Neuronal stem cell (in vitro differentiated cells): ENCODE measurements at regions not wholly inside any gene's neighbourhood (a gene's known extent, or its start where the extent isn't known, plus 50 kb on each side); places are given as distances from the start of the nearest gene placed in this dataset.
A peak's percentile ranks its signal among the peaks of the same experiment; 100 is the strongest.

Experiments
- DNase-seq: peaks from one replicate; pipeline ENCODE4 v3.0.0-alpha.2; 2013; ENCODE audit warnings: low spot score
- H2AFZ ChIP-seq: one replicate; pipeline ENCODE4 v1.6.1; 2013; ENCODE audit warnings: mild to moderate bottlenecking, low read length, inconsistent platforms
- H2AK5ac ChIP-seq: 2 replicates; pipeline ENCODE4 v1.6.1; 2013; ENCODE audit warnings: low read depth, mild to moderate bottlenecking, inconsistent platforms, low read length, moderate library complexity, mixed read lengths
- H2BK120ac ChIP-seq: 2 replicates; pipeline ENCODE4 v1.6.1; 2013; ENCODE audit warnings: low read depth, mild to moderate bottlenecking, inconsistent platforms, low read length, moderate library complexity, mixed read lengths
- H2BK12ac ChIP-seq: one replicate; pipeline ENCODE4 v1.6.1; 2013; ENCODE audit warnings: low read length, inconsistent platforms
- H2BK15ac ChIP-seq: 2 replicates; pipeline ENCODE4 v1.6.1; 2013; ENCODE audit warnings: mild to moderate bottlenecking, low read length, inconsistent platforms, mixed read lengths
- H2BK5ac ChIP-seq: one replicate; pipeline ENCODE4 v1.6.1; 2013; ENCODE audit warnings: inconsistent platforms, mild to moderate bottlenecking, low read length, moderate library complexity
- H3K14ac ChIP-seq: one replicate; pipeline ENCODE4 v1.6.1; 2013; ENCODE audit warnings: low read length, inconsistent platforms
- H3K18ac ChIP-seq: 2 replicates; pipeline ENCODE4 v1.6.1; 2013; ENCODE audit warnings: low read length, inconsistent platforms
- H3K23ac ChIP-seq: 2 replicates; pipeline ENCODE4 v1.6.1; 2013; ENCODE audit warnings: low read depth, mild to moderate bottlenecking, mixed read lengths, low read length, inconsistent platforms; ENCODE audit not compliant: poor library complexity
- H3K27ac ChIP-seq: replicated peaks from 3 replicates; pipeline ENCODE4 v1.5.1; 2013; ENCODE audit warnings: low read length, inconsistent platforms
- H3K27me3 ChIP-seq, 3 experiments: 2 replicates each; pipeline ENCODE4 v1.6.1; 2013; ENCODE audit warnings: low read length in 3 of 3, mild to moderate bottlenecking in 2 of 3, inconsistent platforms in 1 of 3, low read depth in 1 of 3, mixed read lengths in 1 of 3, moderate library complexity in 1 of 3; ENCODE audit not compliant: control insufficient read depth in 3 of 3, insufficient read depth in 3 of 3
- H3K36me3 ChIP-seq, 2 donors: replicated peaks in 1 of 2; 2 replicates each; pipeline ENCODE4 v1.6.1; 2013; ENCODE audit warnings: low read length in 2 of 2; ENCODE audit not compliant: control insufficient read depth in 2 of 2, insufficient read depth in 2 of 2
- H3K4ac ChIP-seq: 2 replicates; pipeline ENCODE4 v1.6.1; 2013; ENCODE audit warnings: inconsistent platforms, mild to moderate bottlenecking, low read length, moderate library complexity
- H3K4me1 ChIP-seq, 2 donors: 1 replicate in 1 of 2; 2 replicates in 1 of 2; pipeline ENCODE4 v1.6.1; 2013; ENCODE audit warnings: low read length in 2 of 2, low read depth in 1 of 2; ENCODE audit not compliant: control insufficient read depth in 2 of 2, insufficient read depth in 1 of 2
- H3K4me2 ChIP-seq: one replicate; pipeline ENCODE4 v1.6.1; 2013; ENCODE audit warnings: mild to moderate bottlenecking, low read length, inconsistent platforms; ENCODE audit not compliant: insufficient read depth, poor library complexity, severe bottlenecking
- H3K4me3 ChIP-seq, 2 donors: 2 replicates each; pipeline ENCODE4 v1.5.1; 2013; ENCODE audit warnings: low read length in 2 of 2, mild to moderate bottlenecking in 2 of 2, inconsistent platforms in 1 of 2, moderate library complexity in 1 of 2
- H3K79me1 ChIP-seq: one replicate; pipeline ENCODE4 v1.6.1; 2013; ENCODE audit warnings: low read depth, mild to moderate bottlenecking, inconsistent platforms, low read length, moderate library complexity
- H3K9ac ChIP-seq: one replicate; pipeline ENCODE4 v1.6.1; 2013; ENCODE audit warnings: mild to moderate bottlenecking, low read depth, low read length, inconsistent platforms; ENCODE audit not compliant: poor library complexity
- H3K9me3 ChIP-seq, 2 donors: replicated peaks in 1 of 2; 2 replicates each; pipeline versions ENCODE3 to v1.6.1; 2013; ENCODE audit warnings: low read length in 2 of 2, mild to moderate bottlenecking in 2 of 2, inconsistent platforms in 1 of 2, low read depth in 1 of 2, mixed read lengths in 1 of 2, moderate library complexity in 1 of 2; ENCODE audit not compliant: control insufficient read depth in 2 of 2, insufficient read depth in 1 of 2
- H4K8ac ChIP-seq: one replicate; pipeline ENCODE4 v1.6.1; 2013; ENCODE audit warnings: low read depth, mild to moderate bottlenecking, inconsistent platforms, low read length, moderate library complexity
- H4K91ac ChIP-seq: one replicate; pipeline ENCODE4 v1.6.1; 2013; ENCODE audit warnings: low read length, low read depth, mild to moderate bottlenecking, inconsistent platforms; ENCODE audit not compliant: poor library complexity
- WGBS, 2 donors: extraction: QIAGEN DNeasy Blood & Tissue Kit; methylation state at CpG; one replicate each; pipeline ENCODE4 v1.1.7; 2013; ENCODE audit warnings: missing lambda C conversion rate in 2 of 2, mixed read lengths in 1 of 2; ENCODE audit not compliant: insufficient read length in 2 of 2, insufficient replicate concordance in 1 of 2; ENCODE audit errors: extremely low coverage in 2 of 2; 5-methylcytosine and 5-hydroxymethylcytosine counted together

DNA sequence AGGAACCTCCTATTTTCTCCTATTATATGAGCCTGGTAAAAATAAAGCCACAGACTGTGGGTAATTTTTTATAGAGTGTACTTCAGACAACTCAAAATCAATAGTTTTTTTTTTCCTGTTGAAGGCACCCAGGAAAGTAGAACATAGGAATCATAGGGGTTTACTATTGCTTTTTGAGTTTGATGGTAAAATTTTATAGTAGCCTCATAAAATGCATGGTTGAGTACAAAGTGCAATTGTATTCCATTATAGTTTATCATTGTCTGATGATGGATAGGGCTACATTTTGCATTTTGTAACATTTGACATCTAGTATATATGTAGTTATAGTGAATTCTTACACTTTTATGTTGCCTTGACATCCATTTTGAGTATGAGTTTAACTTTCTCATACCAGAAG, 455.0 kb downstream of the STIM2 start:
- no peak overlapping the region for H3K4me3 ChIP-seq
- no peak overlapping the region for H4K91ac ChIP-seq
- no peak overlapping the region for H2BK120ac ChIP-seq
- no peak overlapping the region for H2BK15ac ChIP-seq
- peaks cover 0 to 4% of the 10 kb centered on the region in 2 donors for H3K4me1 ChIP-seq
- no peak overlapping the region for H3K23ac ChIP-seq
- no peak overlapping the region for H2BK5ac ChIP-seq
- DNase-seq = no peak
- H3K18ac ChIP-seq = no peak overlapping the region
- H4K8ac ChIP-seq = no peak overlapping the region
- no peak overlapping the region for H2AFZ ChIP-seq
- H2AK5ac ChIP-seq = no peak overlapping the region
- H3K14ac ChIP-seq = no peak overlapping the region
- no peaks in the 10 kb centered on the region for H3K27me3 ChIP-seq
- no peaks in the 10 kb centered on the region for H3K9me3 ChIP-seq
- no peaks in the 10 kb centered on the region for H3K36me3 ChIP-seq
- H3K27ac ChIP-seq = no peak overlapping the region
- H2BK12ac ChIP-seq = no peak overlapping the region
- no peaks in the 10 kb centered on the region for H3K79me1 ChIP-seq
- no peak overlapping the region for H3K4ac ChIP-seq
- H3K4me2 ChIP-seq = no peak overlapping the region
- no peak overlapping the region for H3K9ac ChIP-seq

DNA sequence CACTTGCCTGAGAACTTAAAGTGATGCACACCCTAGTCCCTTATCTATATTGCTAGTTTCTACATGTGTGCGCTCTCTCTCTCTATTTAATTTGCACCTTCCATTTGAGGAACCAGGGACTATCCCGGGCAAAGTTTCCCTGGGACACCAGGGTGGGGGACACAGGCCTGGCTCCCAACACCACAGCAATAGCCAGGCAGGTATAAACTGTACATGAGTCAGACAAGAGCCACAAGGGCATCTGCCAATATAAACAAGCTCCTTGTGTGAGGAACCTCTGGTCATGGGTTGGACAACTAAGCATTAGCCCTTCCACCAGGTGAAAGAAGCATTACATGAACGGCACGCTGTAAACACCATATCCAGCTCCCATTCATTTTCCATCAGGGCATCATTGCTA, 455.5 kb downstream of the STIM2 start:
- Histone ChIP-seq H3K36me3 (no peaks in the 10 kb centered on the region), H3K27ac (no peak overlapping the region), H2AFZ (no peak overlapping the region), H2BK12ac (no peak overlapping the region), H3K23ac (no peak overlapping the region), H3K9ac (no peak overlapping the region), H2BK15ac (no peak overlapping the region), H3K9me3 (no peaks in the 10 kb centered on the region), H2BK5ac (no peak overlapping the region), H2BK120ac (no peak overlapping the region), H3K4me2 (no peak overlapping the region), H4K8ac (no peak overlapping the region), H2AK5ac (no peak overlapping the region), H3K4me3 (no peak overlapping the region), H3K79me1 (no peaks in the 10 kb centered on the region), H3K14ac (no peak overlapping the region), H3K4me1 (peaks cover 0 to 4% of the 10 kb centered on the region in 2 donors), H3K4ac (no peak overlapping the region), H3K27me3 (no peaks in the 10 kb centered on the region), H3K18ac (no peak overlapping the region), H4K91ac (no peak overlapping the region)
- WGBS, 2 donors = no CpG with 5 or more reads among the region's 4 CpGs
- DNase-seq = no peak

DNA sequence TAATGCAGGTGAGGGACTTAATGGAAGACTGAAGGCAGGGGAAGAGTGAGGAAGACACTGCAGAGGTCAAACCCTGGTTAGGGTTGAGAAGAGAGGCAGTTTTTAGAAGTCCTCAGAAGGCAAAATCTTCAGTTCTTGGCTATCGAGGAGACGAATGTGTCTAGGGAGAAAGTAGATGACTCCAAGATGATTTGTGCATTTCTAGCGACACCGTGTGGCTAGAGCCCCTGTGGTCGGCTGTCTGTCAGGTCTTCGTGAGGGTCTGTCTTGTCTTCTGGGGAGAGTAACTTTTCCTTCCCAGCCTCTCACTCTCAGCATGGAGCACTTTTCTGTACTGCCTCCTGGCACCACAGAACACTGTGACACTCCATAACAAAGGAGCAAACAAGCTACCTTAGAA, 458.1 kb downstream of the STIM2 start:
- Histone ChIP-seq H3K9me3 (no peaks in the 10 kb centered on the region), H3K18ac (no peak overlapping the region), H3K14ac (no peak overlapping the region), H3K4me1 (peaks cover 0 to 2% of the 10 kb centered on the region in 2 donors), H2BK12ac (no peak overlapping the region), H2BK5ac (no peak overlapping the region), H3K9ac (no peak overlapping the region), H2BK120ac (no peak overlapping the region), H3K4ac (no peak overlapping the region), H4K8ac (no peak overlapping the region), H3K4me2 (no peak overlapping the region), H3K23ac (no peak overlapping the region), H3K4me3 (no peak overlapping the region), H2AFZ (peak overlapping the region; percentile 31), H3K36me3 (no peaks in the 10 kb centered on the region), H3K27me3 (no peaks in the 10 kb centered on the region), H2AK5ac (no peak overlapping the region), H4K91ac (no peak overlapping the region), H2BK15ac (no peak overlapping the region), H3K27ac (no peak overlapping the region), H3K79me1 (no peaks in the 10 kb centered on the region)
- no CpG with 5 or more reads among the region's 6 CpGs for WGBS, 2 donors
- DNase-seq = peak; percentile 24

DNA sequence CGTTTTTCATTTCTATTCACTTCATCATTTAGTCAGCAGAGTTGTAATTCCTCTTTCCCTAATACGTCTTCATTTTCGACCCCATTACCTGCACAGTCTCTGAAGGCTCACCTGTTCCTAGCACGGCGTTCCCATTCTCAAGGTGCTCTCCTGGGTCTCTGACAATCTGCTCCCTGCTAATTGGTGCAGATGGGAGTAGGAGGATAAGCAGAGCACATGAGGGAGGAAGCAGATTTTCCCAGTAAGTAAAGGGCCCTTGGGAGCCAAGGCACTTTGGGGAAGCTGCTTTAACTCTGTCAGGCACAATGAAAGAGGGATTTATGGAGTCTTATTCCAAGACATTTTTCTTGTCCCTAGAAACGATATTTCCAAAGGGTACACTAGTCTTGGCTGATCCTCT, 466.4 kb downstream of the STIM2 start:
- no peak overlapping the region for H2BK5ac ChIP-seq
- no peak overlapping the region for H3K23ac ChIP-seq
- no peak overlapping the region for H3K27ac ChIP-seq
- no peak overlapping the region for H3K4ac ChIP-seq
- H3K27me3 ChIP-seq = no peaks in the 10 kb centered on the region
- no peak overlapping the region for H2BK120ac ChIP-seq
- no peak overlapping the region for H3K4me3 ChIP-seq
- H3K79me1 ChIP-seq = no peaks in the 10 kb centered on the region
- H3K36me3 ChIP-seq = no peaks in the 10 kb centered on the region
- no peak overlapping the region for H4K91ac ChIP-seq
- no peak overlapping the region for H4K8ac ChIP-seq
- H3K4me2 ChIP-seq = no peak overlapping the region
- H2AK5ac ChIP-seq = no peak overlapping the region
- no peak overlapping the region for H2AFZ ChIP-seq
- H3K14ac ChIP-seq = no peak overlapping the region
- DNase-seq = no peak
- no CpG with 5 or more reads among the region's 6 CpGs for WGBS, 2 donors
- H3K9ac ChIP-seq = no peak overlapping the region
- H2BK15ac ChIP-seq = no peak overlapping the region
- H3K18ac ChIP-seq = no peak overlapping the region
- peaks cover 0 to 4% of the 10 kb centered on the region in 2 donors for H3K4me1 ChIP-seq
- no peak overlapping the region for H2BK12ac ChIP-seq
- H3K9me3 ChIP-seq = no peaks in the 10 kb centered on the region
